Smooth muscle cell (in vitro differentiated cells): ENCODE measurements at regions not wholly inside any gene's neighbourhood (a gene's known extent, or its start where the extent isn't known, plus 50 kb on each side); places are given as distances from the start of the nearest gene placed in this dataset.

Source experiments
- DNase-seq: peaks from one replicate; lab custom pipeline; 2025; ENCODE audit not compliant: unreplicated experiment; lab: John Stamatoyannopoulos, UW
- H2AFZ ChIP-seq: fragments of 200-600 bp; sonication (generic); 2 replicates; pipeline ENCODE4 v1.6.0; 2016; ENCODE audit warnings: antibody characterized with exemption, low read depth, mild to moderate bottlenecking
- H3F3A ChIP-seq: fragments of 200-600 bp; sonication (generic); 2 replicates; pipeline ENCODE4 v1.6.0; 2017; ENCODE audit warnings: antibody characterized with exemption, low read depth
- H3K27ac ChIP-seq: fragments of 200-600 bp; sonication (generic); 2 replicates; pipeline ENCODE4 v1.5.1; 2016; ENCODE audit warnings: low read depth, mild to moderate bottlenecking
- H3K27me3 ChIP-seq: fragments of 200-600 bp; sonication (generic); 2 replicates; pipeline ENCODE4 v1.6.1; 2016; ENCODE audit warnings: low read depth, mild to moderate bottlenecking
- H3K36me3 ChIP-seq: fragments of 200-600 bp; sonication (generic); 2 replicates; pipeline ENCODE4 v1.5.1; 2016; ENCODE audit warnings: low read depth
- H3K4me1 ChIP-seq: fragments of 200-600 bp; sonication (generic); 2 replicates; pipeline ENCODE4 v1.5.1; 2016; ENCODE audit warnings: low read depth
- H3K4me2 ChIP-seq: fragments of 200-600 bp; sonication (generic); 2 replicates; pipeline ENCODE4 v1.6.0; 2016; ENCODE audit warnings: mild to moderate bottlenecking
- H3K4me3 ChIP-seq: fragments of 200-600 bp; sonication (generic); 2 replicates; pipeline ENCODE4 v1.5.1; 2016; ENCODE audit warnings: mild to moderate bottlenecking
- H3K79me2 ChIP-seq: fragments of 200-600 bp; sonication (generic); 2 replicates; pipeline ENCODE4 v1.6.0; 2016; ENCODE audit warnings: low read depth, mild to moderate bottlenecking
- H3K9ac ChIP-seq: fragments of 200-600 bp; sonication (generic); 2 replicates; pipeline ENCODE4 v1.6.0; 2016; ENCODE audit warnings: low read depth
- H3K9me3 ChIP-seq: fragments of 200-600 bp; sonication (generic); replicated peaks from 2 replicates; pipeline ENCODE4 v1.5.1; 2016; ENCODE audit warnings: low read depth
- H4K20me1 ChIP-seq: fragments of 200-600 bp; sonication (generic); 2 replicates; pipeline ENCODE4 v1.6.0; 2016; ENCODE audit warnings: low read depth
- WGBS: methylation state at CpG from one replicate; pipeline ENCODE4 v1.1.7; 2016; ENCODE audit warnings: low lambda C conversion rate; 5-methylcytosine and 5-hydroxymethylcytosine counted together
- TF ChIP-seq, protein P1 (sequence below): fragments of 200-600 bp; sonication (generic); IDR thresholded peaks from 2 replicates; pipeline ENCODE4 v1.5.1; 2017; ENCODE audit warnings: borderline replicate concordance, mild to moderate bottlenecking, antibody characterized with exemption; ENCODE audit not compliant: insufficient read depth, poor library complexity, severe bottlenecking

DNA sequence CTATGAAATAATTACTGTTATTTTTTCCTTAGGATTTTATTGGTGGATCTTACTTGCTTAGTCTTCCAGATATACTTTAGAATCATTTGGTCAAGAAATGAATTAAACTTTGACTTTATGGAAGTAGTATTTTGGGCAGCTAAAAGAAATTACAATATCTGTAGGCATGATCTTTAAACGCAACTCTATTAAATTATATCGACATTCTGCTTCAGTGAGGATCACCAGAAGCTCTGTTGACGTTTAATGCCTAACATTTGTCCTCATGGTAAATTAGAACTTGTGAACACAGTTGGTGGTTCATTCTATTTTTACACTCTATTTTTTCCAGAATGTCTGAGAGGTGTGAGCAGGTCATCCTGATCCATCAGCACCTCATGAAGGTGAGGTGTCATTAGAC is 211.6 kb downstream of the TMEM167A start:
- no peaks in the 10 kb centered on the region for H3K36me3 ChIP-seq
- H3F3A ChIP-seq, result no peaks in the 10 kb centered on the region
- no peak overlapping the region for H3K4me2 ChIP-seq
- no peak overlapping the region for H3K9ac ChIP-seq
- no peaks in the 10 kb centered on the region for H3K27me3 ChIP-seq
- no peak for DNase-seq
- 90% methylated on average over 3 of the region's 3 CpGs for WGBS
- H3K27ac ChIP-seq, result no peak overlapping the region
- no peaks in the 10 kb centered on the region for H3K9me3 ChIP-seq
- peaks cover 22% of the 10 kb centered on the region for H3K4me1 ChIP-seq
- no peak overlapping the region for H3K4me3 ChIP-seq
- H3K79me2 ChIP-seq, result no peaks in the 10 kb centered on the region
- H2AFZ ChIP-seq, result no peak overlapping the region
- TF ChIP-seq, protein P1, sequence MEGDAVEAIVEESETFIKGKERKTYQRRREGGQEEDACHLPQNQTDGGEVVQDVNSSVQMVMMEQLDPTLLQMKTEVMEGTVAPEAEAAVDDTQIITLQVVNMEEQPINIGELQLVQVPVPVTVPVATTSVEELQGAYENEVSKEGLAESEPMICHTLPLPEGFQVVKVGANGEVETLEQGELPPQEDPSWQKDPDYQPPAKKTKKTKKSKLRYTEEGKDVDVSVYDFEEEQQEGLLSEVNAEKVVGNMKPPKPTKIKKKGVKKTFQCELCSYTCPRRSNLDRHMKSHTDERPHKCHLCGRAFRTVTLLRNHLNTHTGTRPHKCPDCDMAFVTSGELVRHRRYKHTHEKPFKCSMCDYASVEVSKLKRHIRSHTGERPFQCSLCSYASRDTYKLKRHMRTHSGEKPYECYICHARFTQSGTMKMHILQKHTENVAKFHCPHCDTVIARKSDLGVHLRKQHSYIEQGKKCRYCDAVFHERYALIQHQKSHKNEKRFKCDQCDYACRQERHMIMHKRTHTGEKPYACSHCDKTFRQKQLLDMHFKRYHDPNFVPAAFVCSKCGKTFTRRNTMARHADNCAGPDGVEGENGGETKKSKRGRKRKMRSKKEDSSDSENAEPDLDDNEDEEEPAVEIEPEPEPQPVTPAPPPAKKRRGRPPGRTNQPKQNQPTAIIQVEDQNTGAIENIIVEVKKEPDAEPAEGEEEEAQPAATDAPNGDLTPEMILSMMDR, result no peak
- no peaks in the 10 kb centered on the region for H4K20me1 ChIP-seq

DNA sequence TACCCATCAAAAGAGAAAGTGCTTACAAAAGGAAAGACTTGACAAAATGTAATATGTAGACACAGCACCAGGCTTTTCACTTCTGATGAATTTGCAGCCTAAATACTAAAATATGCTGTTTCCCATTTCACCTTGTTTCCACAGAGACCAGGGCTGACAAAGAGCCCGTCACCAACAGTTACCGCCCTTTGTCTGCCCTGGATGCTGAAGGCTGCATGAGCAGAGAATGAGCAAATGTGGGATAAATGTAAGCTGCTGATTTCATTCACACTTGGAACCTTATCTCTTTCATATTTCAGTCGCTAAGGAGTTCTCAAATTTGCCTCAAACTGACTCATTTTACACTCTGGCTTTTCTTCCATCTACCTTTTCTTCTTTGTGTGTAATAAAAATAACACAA is 213.9 kb downstream of the TMEM167A start:
- no peaks in the 10 kb centered on the region for H4K20me1 ChIP-seq
- WGBS, result 35% methylated on average over 3 of the region's 3 CpGs
- no peaks in the 10 kb centered on the region for H3K36me3 ChIP-seq

DNA sequence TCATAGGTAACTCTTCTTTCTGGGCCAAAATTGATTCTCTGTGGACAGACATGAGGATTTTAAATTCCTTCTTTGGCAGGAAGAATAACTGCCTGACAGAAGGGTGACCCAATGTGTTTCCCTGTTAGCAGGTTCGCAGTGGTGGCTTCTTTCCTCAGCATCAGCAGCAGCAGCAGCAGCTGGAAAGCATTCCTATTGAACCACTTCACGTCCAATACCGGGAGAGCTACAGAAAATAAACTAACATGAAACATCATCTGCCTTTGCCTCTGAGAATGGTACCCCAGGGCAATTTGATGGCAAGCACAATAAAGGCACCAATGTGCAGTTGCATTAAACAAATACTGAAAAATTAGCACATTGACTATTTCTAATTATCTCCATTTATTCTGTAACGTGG is 214.5 kb downstream of the TMEM167A start:
- Histone ChIP-seq H3K4me2 (no peak overlapping the region), H3K9me3 (no peaks in the 10 kb centered on the region), H3K36me3 (no peaks in the 10 kb centered on the region), H2AFZ (no peak overlapping the region), H3K79me2 (no peaks in the 10 kb centered on the region), H3K4me3 (no peak overlapping the region), H4K20me1 (no peaks in the 10 kb centered on the region), H3K27ac (no peak overlapping the region), H3F3A (no peaks in the 10 kb centered on the region), H3K9ac (no peak overlapping the region), H3K4me1 (peaks cover 43% of the 10 kb centered on the region), H3K27me3 (no peaks in the 10 kb centered on the region)
- TF ChIP-seq, protein P1, result no peak
- no peak for DNase-seq
- 74% methylated on average over 4 of the region's 4 CpGs for WGBS

More for the DNA sequence above, 213.9 kb downstream of the TMEM167A start:
- H3F3A ChIP-seq, result no peaks in the 10 kb centered on the region
- no peaks in the 10 kb centered on the region for H3K79me2 ChIP-seq
- H3K4me3 ChIP-seq, result no peak overlapping the region
- H3K9me3 ChIP-seq, result no peaks in the 10 kb centered on the region
- no peak overlapping the region for H3K9ac ChIP-seq
- peak overlapping the region; percentile 29 for H3K27ac ChIP-seq
- peak overlapping the region; percentile 70 for H3K4me2 ChIP-seq
- TF ChIP-seq, protein P1, result no peak
- H2AFZ ChIP-seq, result peak overlapping the region; percentile 71
- peaks cover 37% of the 10 kb centered on the region for H3K4me1 ChIP-seq
- no peak for DNase-seq
- H3K27me3 ChIP-seq, result no peaks in the 10 kb centered on the region

DNA sequence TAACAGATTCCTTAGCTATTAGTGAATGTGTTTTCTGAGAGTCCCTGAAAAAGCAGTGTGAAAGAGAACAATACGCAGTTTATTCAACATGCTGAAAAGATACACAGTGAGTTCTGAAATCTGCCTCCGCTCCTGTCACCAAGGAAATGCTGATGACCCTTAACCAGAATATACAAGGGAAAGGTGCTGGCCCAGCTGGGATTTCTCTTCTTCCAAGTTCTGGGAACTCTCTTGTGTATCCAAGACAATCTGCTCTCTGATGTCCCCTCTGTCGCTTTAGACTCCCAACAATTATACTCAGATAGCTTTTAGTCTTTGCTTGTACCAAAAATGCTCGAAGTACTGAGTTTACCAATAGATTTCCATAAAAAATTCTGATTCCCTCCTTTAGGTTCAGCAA is 214.9 kb downstream of the TMEM167A start:
- no peak for DNase-seq

More for the DNA sequence above, 214.9 kb downstream of the TMEM167A start:
- no peaks in the 10 kb centered on the region for H3K79me2 ChIP-seq
- no peak overlapping the region for H3K4me3 ChIP-seq
- peaks cover 45% of the 10 kb centered on the region for H3K4me1 ChIP-seq
- peak overlapping the region; percentile 27 for H3K27ac ChIP-seq
- TF ChIP-seq, protein P1, result no peak
- H3K9me3 ChIP-seq, result no peaks in the 10 kb centered on the region
- whole genome bisulfite sequencing, result 90% methylated on average over 4 of the region's 4 CpGs
- H3K27me3 ChIP-seq, result no peaks in the 10 kb centered on the region
- no peaks in the 10 kb centered on the region for H4K20me1 ChIP-seq
- H3K36me3 ChIP-seq, result no peaks in the 10 kb centered on the region
- H3F3A ChIP-seq, result no peaks in the 10 kb centered on the region
- no peak overlapping the region for H2AFZ ChIP-seq
- no peak overlapping the region for H3K9ac ChIP-seq
- H3K4me2 ChIP-seq, result no peak overlapping the region
